ENCODE measurements at regions not wholly inside any gene's neighbourhood (a gene's known extent, or its start where the extent isn't known, plus 50 kb on each side); places are given as distances from the start of the nearest gene placed in this dataset.
A peak's percentile ranks its signal among the peaks of the same experiment; 100 is the strongest.

DNA sequence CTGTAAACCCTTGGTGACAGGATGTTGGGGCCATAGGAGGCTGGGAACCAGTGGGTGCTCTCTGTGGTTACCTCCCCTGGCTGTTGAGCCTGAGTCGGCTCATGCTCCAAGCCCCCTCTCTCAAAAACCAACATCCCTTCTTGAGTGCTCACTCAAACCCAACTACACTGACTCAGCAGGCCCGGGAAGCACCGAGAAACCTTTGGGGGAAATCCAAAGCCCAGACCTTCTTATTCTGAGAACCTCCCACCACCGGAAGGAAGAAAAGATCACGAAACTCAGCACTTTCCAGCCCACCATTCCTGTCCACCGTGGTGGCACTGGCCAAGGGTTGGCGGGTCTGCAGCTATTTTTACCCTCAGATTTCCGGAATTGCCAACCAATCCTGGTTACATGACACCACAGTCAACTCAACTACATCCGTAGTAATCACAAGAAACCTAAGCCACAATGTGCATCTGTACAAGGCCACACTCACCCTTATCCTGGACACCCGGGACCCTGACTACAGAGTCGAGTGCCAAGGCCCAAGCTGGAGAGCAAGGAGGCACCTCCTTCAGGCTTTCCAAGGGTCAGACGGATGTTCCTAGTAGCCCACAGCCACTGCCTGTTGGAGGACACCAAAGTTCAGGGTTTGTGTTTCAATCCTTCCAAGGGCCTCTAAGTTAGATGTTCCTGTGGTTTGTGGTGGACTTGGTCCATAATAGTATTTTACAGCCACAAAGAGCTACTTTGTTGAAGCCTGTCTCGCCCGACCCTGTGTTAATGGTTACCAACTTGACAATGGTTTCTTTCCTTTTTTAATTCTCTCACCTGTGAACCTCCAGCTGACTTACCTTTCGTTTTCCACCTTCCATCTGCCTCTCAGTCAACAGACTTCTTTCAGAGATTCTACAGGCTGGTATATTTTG, 317.0 kb downstream of the CDC5L start:
- POLR2A ChIA-PET: no interaction called here
- CTCF ChIA-PET: no interaction called here
- no peaks in the 10 kb centered on the region for H3K36me3 ChIP-seq (ENCODE audit: insufficient read depth, low read length)
- peaks cover 3 to 5% of the 10 kb centered on the region in 2 donors for H3K27me3 Mint-ChIP-seq
- no peaks in the 10 kb centered on the region for H3K27me3 ChIP-seq (ENCODE audit: insufficient read depth, low read length, poor library complexity, severe bottlenecking)
- no peaks in the 10 kb centered on the region for H3K36me3 Mint-ChIP-seq
- no peak overlapping the region for H3K4me3 ChIP-seq (ENCODE audit: low read length)
- peaks cover 0 to 4% (median 0%) of the 10 kb centered on the region in 5 donors for H3K9me3 Mint-ChIP-seq
- H3K9me3 ChIP-seq (ENCODE audit: low read length): no peaks in the 10 kb centered on the region
- H3K4me3 Mint-ChIP-seq: peak overlapping the region in 1 of 7 donors; percentile 41
- peaks cover 5 to 8% (median 5%) of the 10 kb centered on the region in 3 donors for H3K4me1 Mint-ChIP-seq
- peak in 1 of 5 donors; percentile 1 for DNase-seq
- no peak overlapping the region for H3K27ac ChIP-seq (ENCODE audit: low read depth, low read length)
- H3K27ac Mint-ChIP-seq: no peak overlapping the region
- H3K4me1 ChIP-seq (ENCODE audit: insufficient read depth, low read length): no peaks in the 10 kb centered on the region

- H3K27me3 Mint-ChIP-seq: peaks cover 3 to 5% of the 10 kb centered on the region in 2 donors
- Histone ChIP-seq H3K4me3 (ENCODE audit: low read length) (no peak overlapping the region), H3K27ac (ENCODE audit: low read depth, low read length) (no peak overlapping the region), H3K4me1 (ENCODE audit: insufficient read depth, low read length) (no peaks in the 10 kb centered on the region), H3K9me3 (ENCODE audit: low read length) (no peaks in the 10 kb centered on the region), H3K27me3 (ENCODE audit: insufficient read depth, low read length, poor library complexity, severe bottlenecking) (no peaks in the 10 kb centered on the region), H3K36me3 (ENCODE audit: insufficient read depth, low read length) (no peaks in the 10 kb centered on the region)
- H3K4me3 Mint-ChIP-seq: no peak overlapping the region
- peak overlapping the region in 1 of 8 donors; percentile 42 for H3K27ac Mint-ChIP-seq
- ChIA-PET CTCF (no interaction called here), POLR2A (no interaction called here)
- H3K9me3 Mint-ChIP-seq: peaks cover 0 to 4% (median 0%) of the 10 kb centered on the region in 5 donors
- no peak for DNase-seq
- peaks cover 5 to 8% (median 5%) of the 10 kb centered on the region in 3 donors for H3K4me1 Mint-ChIP-seq
- no peaks in the 10 kb centered on the region for H3K36me3 Mint-ChIP-seq
Observed at GRCh38 chr6:44705596-44705995, 318.1 kb downstream of the CDC5L start.

DNA sequence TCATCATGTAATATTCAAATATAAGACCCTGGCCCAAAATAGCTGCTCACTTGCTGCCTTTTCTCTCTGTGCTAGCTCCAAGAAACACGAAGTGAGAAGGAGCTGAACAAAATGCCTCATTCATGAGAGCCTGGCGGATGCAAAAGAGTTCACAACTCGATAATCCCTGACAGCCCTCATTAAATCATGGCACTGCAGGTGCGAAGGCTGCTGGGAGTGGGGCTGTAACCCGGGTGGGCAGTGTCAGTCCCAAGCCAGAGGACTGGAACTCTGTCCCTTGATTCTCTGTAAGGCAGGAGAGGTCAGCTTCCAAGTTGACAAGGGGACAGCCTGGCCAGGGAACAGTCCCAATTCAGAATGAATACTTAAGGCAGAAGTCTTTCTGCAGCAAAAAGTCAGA, 318.5 kb downstream of the CDC5L start:
- H3K4me1 ChIP-seq (ENCODE audit: insufficient read depth, low read length): no peaks in the 10 kb centered on the region
- peaks cover 3 to 5% of the 10 kb centered on the region in 2 donors for H3K27me3 Mint-ChIP-seq
- no peak for DNase-seq
- H3K27ac ChIP-seq (ENCODE audit: low read depth, low read length): no peak overlapping the region
- ChIA-PET CTCF (no interaction called here), POLR2A (no interaction called here)
- no peak overlapping the region for H3K4me3 ChIP-seq (ENCODE audit: low read length)
- H3K27me3 ChIP-seq (ENCODE audit: insufficient read depth, low read length, poor library complexity, severe bottlenecking): no peaks in the 10 kb centered on the region
- H3K9me3 ChIP-seq (ENCODE audit: low read length): no peaks in the 10 kb centered on the region
- H3K27ac Mint-ChIP-seq: peak overlapping the region in 2 of 8 donors; percentile 24 to 42
- no peaks in the 10 kb centered on the region for H3K36me3 ChIP-seq (ENCODE audit: insufficient read depth, low read length)
- no peak overlapping the region for H3K4me3 Mint-ChIP-seq
- H3K9me3 Mint-ChIP-seq: peaks cover 0 to 4% (median 0%) of the 10 kb centered on the region in 5 donors
- H3K4me1 Mint-ChIP-seq: peaks cover 5 to 8% (median 5%) of the 10 kb centered on the region in 3 donors
- H3K36me3 Mint-ChIP-seq: no peaks in the 10 kb centered on the region

DNA sequence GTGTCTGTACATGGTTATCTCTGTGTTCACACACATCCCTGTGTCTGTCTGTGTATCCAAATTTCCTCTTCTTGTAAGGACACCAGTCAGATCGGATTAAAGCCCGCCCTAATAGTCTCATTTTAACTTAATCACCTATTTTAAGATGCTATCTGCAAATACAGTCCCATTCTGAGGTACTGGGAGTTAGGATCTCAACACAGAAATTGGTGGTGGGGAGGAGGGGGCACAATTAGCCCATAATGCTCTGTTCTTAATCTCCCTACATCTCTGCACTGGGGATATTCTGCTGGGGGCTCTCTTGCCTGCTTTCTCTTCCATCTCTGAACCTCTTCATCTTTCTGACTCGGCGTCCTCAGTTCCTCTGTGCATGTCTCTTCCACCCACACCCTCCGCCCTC, 320.7 kb downstream of the CDC5L start:
- Histone ChIP-seq H3K36me3 (ENCODE audit: insufficient read depth, low read length) (no peaks in the 10 kb centered on the region), H3K9me3 (ENCODE audit: low read length) (no peaks in the 10 kb centered on the region), H3K27me3 (ENCODE audit: insufficient read depth, low read length, poor library complexity, severe bottlenecking) (no peaks in the 10 kb centered on the region), H3K27ac (ENCODE audit: low read depth, low read length) (no peak overlapping the region), H3K4me1 (ENCODE audit: insufficient read depth, low read length) (no peaks in the 10 kb centered on the region), H3K4me3 (ENCODE audit: low read length) (no peak overlapping the region)
- Mint-ChIP-seq H3K4me3 (no peak overlapping the region), H3K27ac (no peak overlapping the region), H3K36me3 (no peaks in the 10 kb centered on the region), H3K27me3 (peaks cover 0 to 2% of the 10 kb centered on the region in 2 donors), H3K4me1 (peaks cover 5 to 8% (median 5%) of the 10 kb centered on the region in 3 donors), H3K9me3 (peaks cover 0 to 4% (median 0%) of the 10 kb centered on the region in 5 donors)
- ChIA-PET CTCF (no interaction called here), POLR2A (no interaction called here)
- no peak for DNase-seq

DNA sequence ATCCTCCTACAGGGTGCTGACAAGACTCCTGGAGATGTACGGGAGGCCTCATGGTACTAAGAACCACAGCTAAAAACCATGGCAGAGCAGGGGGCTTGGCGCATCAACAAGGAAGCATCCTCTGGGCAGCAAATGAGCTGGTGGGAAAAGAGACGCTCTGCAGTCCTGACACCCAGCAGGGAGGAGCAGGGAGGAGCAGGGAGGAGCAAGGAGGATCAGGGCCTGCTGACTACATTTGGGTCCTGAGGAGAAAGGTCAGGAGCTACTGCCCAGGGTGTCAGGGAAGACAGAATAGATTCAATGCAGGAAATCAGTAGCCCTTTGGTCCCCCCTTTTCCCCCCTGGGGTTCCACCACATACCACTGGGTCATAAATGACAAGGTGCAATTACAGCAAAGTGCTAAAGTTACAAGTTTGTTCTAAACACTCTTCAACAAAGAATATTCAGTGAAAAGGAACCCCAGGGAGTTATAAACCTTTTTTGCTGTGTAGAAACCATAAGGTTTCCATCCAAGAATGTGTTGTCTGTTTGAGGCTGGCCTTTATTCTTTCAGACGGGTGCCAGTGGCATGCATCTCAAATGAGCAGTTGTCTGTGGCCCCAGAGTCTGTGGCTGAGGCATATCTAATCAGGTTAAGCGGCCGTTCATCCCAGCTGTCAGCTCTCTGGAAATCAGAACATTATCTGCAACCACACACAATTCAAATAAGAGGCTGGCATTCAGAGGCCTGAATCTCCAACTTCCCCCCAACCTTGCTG, 325.0 kb downstream of the CDC5L start:
- no peak for DNase-seq
- H3K36me3 Mint-ChIP-seq: peaks cover 0 to 4% (median 0%) of the 10 kb centered on the region in 3 donors
- H3K4me1 Mint-ChIP-seq: no peaks in the 10 kb centered on the region
- Histone ChIP-seq H3K4me1 (ENCODE audit: insufficient read depth, low read length) (no peaks in the 10 kb centered on the region), H3K27me3 (ENCODE audit: insufficient read depth, low read length, poor library complexity, severe bottlenecking) (no peaks in the 10 kb centered on the region), H3K9me3 (ENCODE audit: low read length) (no peaks in the 10 kb centered on the region), H3K36me3 (ENCODE audit: insufficient read depth, low read length) (no peaks in the 10 kb centered on the region), H3K27ac (ENCODE audit: low read depth, low read length) (no peak overlapping the region), H3K4me3 (ENCODE audit: low read length) (no peak overlapping the region)
- H3K27me3 Mint-ChIP-seq: peaks cover 4 to 10% of the 10 kb centered on the region in 2 donors
- H3K9me3 Mint-ChIP-seq: peaks cover 0 to 2% (median 0%) of the 10 kb centered on the region in 5 donors
- no peak overlapping the region for H3K27ac Mint-ChIP-seq
- no peak overlapping the region for H3K4me3 Mint-ChIP-seq
- ChIA-PET CTCF (no interaction called here), POLR2A (no interaction called here)

- DNase-seq: no peak
- Histone ChIP-seq H3K4me1 (ENCODE audit: insufficient read depth, low read length) (no peaks in the 10 kb centered on the region), H3K27me3 (ENCODE audit: insufficient read depth, low read length, poor library complexity, severe bottlenecking) (no peaks in the 10 kb centered on the region), H3K36me3 (ENCODE audit: insufficient read depth, low read length) (no peaks in the 10 kb centered on the region), H3K9me3 (ENCODE audit: low read length) (no peaks in the 10 kb centered on the region), H3K27ac (ENCODE audit: low read depth, low read length) (no peak overlapping the region), H3K4me3 (ENCODE audit: low read length) (no peak overlapping the region)
- Mint-ChIP-seq H3K4me3 (no peak overlapping the region), H3K9me3 (no peaks in the 10 kb centered on the region), H3K27me3 (peaks cover 4 to 14% of the 10 kb centered on the region in 2 donors), H3K36me3 (peaks cover 0 to 4% (median 3%) of the 10 kb centered on the region in 3 donors), H3K4me1 (no peaks in the 10 kb centered on the region), H3K27ac (no peak overlapping the region)
- POLR2A ChIA-PET: no interaction called here
- CTCF ChIA-PET: no interaction called here
Observed at GRCh38 chr6:44715188-44715587, 327.7 kb downstream of the CDC5L start.

GRCh38 chr6:44715925-44716324, 328.4 kb downstream of the CDC5L start:
- Mint-ChIP-seq H3K9me3 (no peaks in the 10 kb centered on the region), H3K36me3 (peaks cover 0 to 4% (median 3%) of the 10 kb centered on the region in 3 donors), H3K27ac (no peak overlapping the region), H3K4me1 (no peaks in the 10 kb centered on the region), H3K27me3 (peaks cover 4 to 16% of the 10 kb centered on the region in 2 donors), H3K4me3 (no peak overlapping the region)
- CTCF ChIA-PET: no interaction called here
- no peak for DNase-seq
- H3K4me1 ChIP-seq (ENCODE audit: insufficient read depth, low read length): no peaks in the 10 kb centered on the region
- H3K27me3 ChIP-seq (ENCODE audit: insufficient read depth, low read length, poor library complexity, severe bottlenecking): no peaks in the 10 kb centered on the region
- POLR2A ChIA-PET: no interaction called here
- H3K9me3 ChIP-seq (ENCODE audit: low read length): no peaks in the 10 kb centered on the region
- no peak overlapping the region for H3K4me3 ChIP-seq (ENCODE audit: low read length)
- no peaks in the 10 kb centered on the region for H3K36me3 ChIP-seq (ENCODE audit: insufficient read depth, low read length)
- no peak overlapping the region for H3K27ac ChIP-seq (ENCODE audit: low read depth, low read length)

DNA sequence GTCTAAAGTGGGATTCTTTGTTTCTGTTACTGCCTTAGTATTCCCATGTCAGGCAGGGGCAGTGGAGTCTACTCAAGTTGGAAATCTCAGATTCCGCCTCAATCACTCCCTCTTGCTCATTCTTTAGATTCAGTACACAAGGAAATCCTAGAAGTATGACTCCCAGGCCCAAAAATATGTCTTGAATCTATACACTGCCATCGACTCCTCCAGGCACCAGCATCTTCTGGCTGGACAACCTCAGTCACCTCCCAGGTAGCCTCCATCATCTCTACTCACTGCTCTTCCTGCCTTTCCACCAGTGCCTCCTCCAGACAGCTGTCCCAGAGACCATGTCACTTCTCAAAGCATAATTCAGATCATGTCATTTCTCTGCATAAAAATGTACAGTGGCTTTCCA, 329.9 kb downstream of the CDC5L start:
- Histone ChIP-seq H3K4me3 (ENCODE audit: low read length) (no peak overlapping the region), H3K27me3 (ENCODE audit: insufficient read depth, low read length, poor library complexity, severe bottlenecking) (no peaks in the 10 kb centered on the region), H3K4me1 (ENCODE audit: insufficient read depth, low read length) (no peaks in the 10 kb centered on the region), H3K9me3 (ENCODE audit: low read length) (no peaks in the 10 kb centered on the region), H3K36me3 (ENCODE audit: insufficient read depth, low read length) (no peaks in the 10 kb centered on the region), H3K27ac (ENCODE audit: low read depth, low read length) (no peak overlapping the region)
- H3K4me1 Mint-ChIP-seq: no peaks in the 10 kb centered on the region
- H3K27me3 Mint-ChIP-seq: peaks cover 4 to 16% of the 10 kb centered on the region in 2 donors
- no peak overlapping the region for H3K27ac Mint-ChIP-seq
- H3K36me3 Mint-ChIP-seq: peaks cover 0 to 4% (median 3%) of the 10 kb centered on the region in 3 donors
- H3K9me3 Mint-ChIP-seq: no peaks in the 10 kb centered on the region
- POLR2A ChIA-PET: no interaction called here
- H3K4me3 Mint-ChIP-seq: no peak overlapping the region
- DNase-seq: no peak
- CTCF ChIA-PET: no interaction called here
